ENCODE measurements at regions not wholly inside any gene's neighbourhood (a gene's known extent, or its start where the extent isn't known, plus 50 kb on each side); places are given as distances from the start of the nearest gene placed in this dataset.

DNA sequence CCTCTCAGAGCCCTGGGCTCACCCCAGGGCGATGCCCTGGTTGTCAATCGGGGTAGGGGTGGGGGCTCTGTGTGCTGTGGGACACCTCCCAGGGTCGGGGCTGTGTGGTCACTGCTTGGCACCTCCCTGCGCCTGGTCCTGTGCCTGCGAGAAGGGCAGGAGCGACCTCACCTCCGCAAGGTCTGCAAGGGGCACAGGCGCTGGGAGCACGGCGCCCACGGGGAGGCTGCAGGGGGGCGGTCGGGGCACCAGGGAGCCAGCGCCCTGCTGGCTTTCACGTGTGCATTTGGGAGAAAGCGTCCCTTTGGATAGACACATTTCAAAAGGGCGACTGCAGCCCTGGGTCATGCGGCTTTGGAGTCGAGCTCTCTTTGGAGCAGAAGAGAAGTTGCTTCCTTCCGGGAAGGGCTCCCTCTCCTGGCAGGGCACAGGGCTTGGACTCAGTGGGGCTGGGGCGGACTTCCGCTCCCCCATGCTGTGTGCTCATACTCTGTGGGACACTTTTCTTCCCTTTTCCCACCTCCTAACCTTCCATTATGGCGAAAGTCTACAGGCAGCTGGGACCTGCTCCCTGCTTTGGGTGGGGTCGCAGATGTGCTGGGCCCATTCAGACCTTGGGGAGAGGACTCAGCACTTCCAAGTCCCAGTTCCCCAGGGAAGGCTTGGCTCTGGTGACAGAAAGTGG is 52.9 kb upstream of the SLC28A3 start:
- Histone ChIP-seq H3K4me3 (no peak overlapping the region), H3K36me3 (no peaks in the 10 kb centered on the region), H3K9me3 (replicated peaks) (no peaks in the 10 kb centered on the region), H3K27ac (replicated peaks) (no peak overlapping the region), H3K27me3 (ENCODE audit: low read depth) (peaks cover 41% of the 10 kb centered on the region), H3K4me1 (no peaks in the 10 kb centered on the region)
- DNase-seq = no peak
- intact Hi-C loops (cut with micrococcal nuclease) = no loop called here
- TF ChIP-seq, protein P1, sequence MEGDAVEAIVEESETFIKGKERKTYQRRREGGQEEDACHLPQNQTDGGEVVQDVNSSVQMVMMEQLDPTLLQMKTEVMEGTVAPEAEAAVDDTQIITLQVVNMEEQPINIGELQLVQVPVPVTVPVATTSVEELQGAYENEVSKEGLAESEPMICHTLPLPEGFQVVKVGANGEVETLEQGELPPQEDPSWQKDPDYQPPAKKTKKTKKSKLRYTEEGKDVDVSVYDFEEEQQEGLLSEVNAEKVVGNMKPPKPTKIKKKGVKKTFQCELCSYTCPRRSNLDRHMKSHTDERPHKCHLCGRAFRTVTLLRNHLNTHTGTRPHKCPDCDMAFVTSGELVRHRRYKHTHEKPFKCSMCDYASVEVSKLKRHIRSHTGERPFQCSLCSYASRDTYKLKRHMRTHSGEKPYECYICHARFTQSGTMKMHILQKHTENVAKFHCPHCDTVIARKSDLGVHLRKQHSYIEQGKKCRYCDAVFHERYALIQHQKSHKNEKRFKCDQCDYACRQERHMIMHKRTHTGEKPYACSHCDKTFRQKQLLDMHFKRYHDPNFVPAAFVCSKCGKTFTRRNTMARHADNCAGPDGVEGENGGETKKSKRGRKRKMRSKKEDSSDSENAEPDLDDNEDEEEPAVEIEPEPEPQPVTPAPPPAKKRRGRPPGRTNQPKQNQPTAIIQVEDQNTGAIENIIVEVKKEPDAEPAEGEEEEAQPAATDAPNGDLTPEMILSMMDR (IDR thresholded peaks at IDR 0.05; ENCODE audit: borderline replicate concordance) = no peak

DNA sequence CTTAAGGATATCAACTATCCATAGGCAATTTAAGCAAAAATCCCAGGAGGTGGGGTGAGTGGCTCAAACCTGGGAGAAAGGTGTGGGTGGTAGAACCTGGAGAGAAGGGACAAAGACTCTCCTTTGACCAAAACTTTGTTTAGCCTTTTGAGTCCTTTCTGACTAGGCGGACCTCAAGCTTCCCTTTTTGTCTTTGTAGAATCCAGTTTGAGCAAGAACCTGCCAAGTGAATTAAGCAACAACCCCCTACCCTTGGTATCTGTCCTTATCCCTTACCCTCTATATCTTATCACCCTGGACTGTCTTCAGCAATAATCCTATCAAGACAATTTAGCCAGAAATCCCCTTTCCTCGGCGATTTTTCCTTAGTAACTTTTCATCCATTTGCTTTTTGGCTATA is 53.5 kb upstream of the SLC28A3 start:
- DNase-seq = no peak
- H3K27ac ChIP-seq (replicated peaks) = no peak overlapping the region
- intact Hi-C loops (cut with micrococcal nuclease) = no loop called here
- no peak overlapping the region for H3K4me3 ChIP-seq
- H3K36me3 ChIP-seq = no peaks in the 10 kb centered on the region
- H3K4me1 ChIP-seq = no peaks in the 10 kb centered on the region
- no peaks in the 10 kb centered on the region for H3K9me3 ChIP-seq (replicated peaks)
- TF ChIP-seq, protein P1 (IDR thresholded peaks at IDR 0.05; ENCODE audit: borderline replicate concordance) = no peak
- peaks cover 41% of the 10 kb centered on the region for H3K27me3 ChIP-seq (ENCODE audit: low read depth)

DNA sequence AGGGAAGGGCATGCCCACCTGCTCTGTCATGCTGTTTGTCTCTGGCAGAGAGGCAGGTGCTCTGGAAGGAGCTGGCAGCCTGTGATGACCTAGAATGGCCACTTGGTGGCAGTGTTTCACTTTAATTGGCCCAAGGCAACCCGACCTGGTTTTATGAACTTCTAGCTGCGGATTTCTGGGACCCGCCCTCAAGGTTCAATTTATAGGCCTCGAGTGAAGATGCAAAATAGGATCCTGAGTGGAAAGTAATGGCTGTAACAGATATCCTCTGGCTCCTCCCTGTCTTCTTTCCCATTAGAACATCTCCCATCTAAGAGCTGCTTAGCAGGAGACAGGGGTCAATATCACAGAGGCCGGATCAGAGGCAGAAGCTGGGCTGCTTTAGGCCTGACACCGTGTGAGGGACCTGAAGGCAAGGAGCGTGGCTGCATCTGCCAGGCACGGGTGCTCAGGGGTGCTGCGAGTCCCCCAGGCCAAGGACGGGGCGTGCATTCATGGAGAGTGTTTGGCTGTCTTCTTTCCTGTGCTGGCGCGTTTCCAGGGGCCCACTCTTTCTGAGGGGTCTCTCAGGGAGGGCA is 56.7 kb upstream of the SLC28A3 start:
- TF ChIP-seq, protein P1 (IDR thresholded peaks at IDR 0.05; ENCODE audit: borderline replicate concordance) = peak; percentile 93
- peak; percentile 36 for DNase-seq
- intact Hi-C loops (cut with micrococcal nuclease) = no loop called here

GRCh38 chr9:84397822-84398221 is 57.3 kb upstream of the SLC28A3 start:
- TF ChIP-seq, protein P1 (IDR thresholded peaks at IDR 0.05; ENCODE audit: borderline replicate concordance) = no peak
- no peaks in the 10 kb centered on the region for H3K4me1 ChIP-seq
- no peak overlapping the region for H3K27ac ChIP-seq (replicated peaks)
- no peak overlapping the region for H3K4me3 ChIP-seq
- no peaks in the 10 kb centered on the region for H3K36me3 ChIP-seq
- H3K9me3 ChIP-seq (replicated peaks) = peaks cover 7% of the 10 kb centered on the region
- intact Hi-C loops (cut with micrococcal nuclease) = no loop called here
- DNase-seq = no peak
- H3K27me3 ChIP-seq (ENCODE audit: low read depth) = peaks cover 32% of the 10 kb centered on the region

More for the DNA sequence above, 56.7 kb upstream of the SLC28A3 start:
- Histone ChIP-seq H3K36me3 (no peaks in the 10 kb centered on the region), H3K4me3 (no peak overlapping the region), H3K9me3 (replicated peaks) (peaks cover 7% of the 10 kb centered on the region), H3K4me1 (no peaks in the 10 kb centered on the region), H3K27ac (replicated peaks) (no peak overlapping the region), H3K27me3 (ENCODE audit: low read depth) (peaks cover 38% of the 10 kb centered on the region)

GRCh38 chr9:84402517-84402916 is 62.0 kb upstream of the SLC28A3 start:
- Histone ChIP-seq H3K4me1 (no peaks in the 10 kb centered on the region), H3K27ac (replicated peaks) (no peak overlapping the region), H3K4me3 (no peak overlapping the region), H3K27me3 (ENCODE audit: low read depth) (peaks cover 1% of the 10 kb centered on the region), H3K9me3 (replicated peaks) (peaks cover 7% of the 10 kb centered on the region), H3K36me3 (no peaks in the 10 kb centered on the region)
- TF ChIP-seq, protein P1 (IDR thresholded peaks at IDR 0.05; ENCODE audit: borderline replicate concordance) = no peak
- intact Hi-C loops (cut with micrococcal nuclease) = no loop called here
- no peak for DNase-seq
